ENCODE measurements at regions not wholly inside any gene's neighbourhood (a gene's known extent, or its start where the extent isn't known, plus 50 kb on each side); places are given as distances from the start of the nearest gene placed in this dataset.
"Not testable (repeated sequence)": the region's sequence is repeated elsewhere in the genome, so short reads cannot be mapped to it uniquely, and the experiment has no call there.

DNA sequence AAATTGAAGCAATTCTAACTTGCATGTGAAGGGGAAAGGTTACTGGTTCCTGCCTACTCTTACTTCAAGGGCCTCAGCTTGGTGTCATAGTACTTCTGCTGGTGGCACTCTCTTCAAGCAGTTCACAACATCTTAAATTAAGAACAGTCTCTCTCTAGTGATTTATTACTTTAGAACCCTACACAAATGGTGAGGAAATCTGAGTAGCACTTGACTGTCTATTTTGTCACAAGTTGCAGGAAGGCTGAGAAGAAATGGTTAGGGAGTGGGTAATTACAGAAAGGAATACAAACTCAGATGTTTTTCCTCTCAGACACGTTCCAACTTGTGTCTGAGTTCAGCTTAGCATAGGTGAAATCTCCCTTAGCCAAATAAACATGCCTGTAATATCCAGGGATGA is 242.3 kb upstream of the GRIA3 start:
- H3K4me3 Mint-ChIP-seq, result no peak overlapping the region
- no peak overlapping the region for H3K27ac Mint-ChIP-seq
- no peaks in the 10 kb centered on the region for H3K36me3 Mint-ChIP-seq (ENCODE audit: low read depth)
- no peaks in the 10 kb centered on the region for H3K9me3 Mint-ChIP-seq
- H3K27me3 Mint-ChIP-seq, result no peaks in the 10 kb centered on the region
- no peaks in the 10 kb centered on the region for H3K4me1 Mint-ChIP-seq
- no peak for ATAC-seq (replicated peaks)

GRCh38 chrX:122943918-122944317 is 240.2 kb upstream of the GRIA3 start:
- H3K27ac Mint-ChIP-seq, result no peak overlapping the region
- H3K36me3 Mint-ChIP-seq (ENCODE audit: low read depth), result no peaks in the 10 kb centered on the region
- no peak overlapping the region for H3K4me3 Mint-ChIP-seq
- H3K27me3 Mint-ChIP-seq, result no peaks in the 10 kb centered on the region
- no peaks in the 10 kb centered on the region for H3K4me1 Mint-ChIP-seq
- ATAC-seq (replicated peaks), result no peak
- H3K9me3 Mint-ChIP-seq, result no peaks in the 10 kb centered on the region

DNA sequence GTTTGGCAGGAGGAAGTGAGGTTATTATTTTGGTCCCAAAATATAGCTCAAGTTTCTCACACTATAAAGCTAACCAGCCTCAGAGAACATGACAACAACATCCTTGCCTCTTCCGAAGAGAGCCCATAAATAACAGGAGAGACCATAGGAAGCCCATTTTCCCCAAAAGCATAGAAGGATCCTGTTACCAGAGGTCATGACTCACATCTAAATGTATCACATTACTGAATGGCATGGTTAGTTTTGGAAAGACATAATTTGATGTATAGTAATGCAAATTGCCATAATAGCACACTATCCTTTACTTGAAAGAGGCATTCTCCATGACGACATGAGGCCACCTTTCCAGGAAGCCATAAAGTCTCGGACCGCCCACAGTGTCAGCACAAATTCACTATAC is 238.8 kb upstream of the GRIA3 start:
- ATAC-seq (replicated peaks), result no peak
- no peaks in the 10 kb centered on the region for H3K4me1 Mint-ChIP-seq
- H3K9me3 Mint-ChIP-seq, result no peaks in the 10 kb centered on the region
- no peak overlapping the region for H3K27ac Mint-ChIP-seq
- no peaks in the 10 kb centered on the region for H3K27me3 Mint-ChIP-seq
- no peaks in the 10 kb centered on the region for H3K36me3 Mint-ChIP-seq (ENCODE audit: low read depth)
- no peak overlapping the region for H3K4me3 Mint-ChIP-seq

GRCh38 chrX:122972604-122973003 is 211.5 kb upstream of the GRIA3 start:
- peaks cover 9% of the 10 kb centered on the region for H3K9me3 Mint-ChIP-seq
- ATAC-seq (replicated peaks), result no peak

GRCh38 chrX:122982521-122982920 is 201.6 kb upstream of the GRIA3 start:
- Mint-ChIP-seq H3K9me3 (no peaks in the 10 kb centered on the region), H3K36me3 (ENCODE audit: low read depth) (no peaks in the 10 kb centered on the region), H3K4me3 (no peak overlapping the region), H3K27me3 (no peaks in the 10 kb centered on the region), H3K27ac (no peak overlapping the region), H3K4me1 (no peaks in the 10 kb centered on the region)
- ATAC-seq (replicated peaks), result no peak

More at GRCh38 chrX:122972604-122973003, 211.5 kb upstream of the GRIA3 start:
- no peaks in the 10 kb centered on the region for H3K4me1 Mint-ChIP-seq
- H3K36me3 Mint-ChIP-seq (ENCODE audit: low read depth), result no peaks in the 10 kb centered on the region
- H3K4me3 Mint-ChIP-seq, result no peak overlapping the region
- no peak overlapping the region for H3K27ac Mint-ChIP-seq
- H3K27me3 Mint-ChIP-seq, result no peaks in the 10 kb centered on the region

DNA sequence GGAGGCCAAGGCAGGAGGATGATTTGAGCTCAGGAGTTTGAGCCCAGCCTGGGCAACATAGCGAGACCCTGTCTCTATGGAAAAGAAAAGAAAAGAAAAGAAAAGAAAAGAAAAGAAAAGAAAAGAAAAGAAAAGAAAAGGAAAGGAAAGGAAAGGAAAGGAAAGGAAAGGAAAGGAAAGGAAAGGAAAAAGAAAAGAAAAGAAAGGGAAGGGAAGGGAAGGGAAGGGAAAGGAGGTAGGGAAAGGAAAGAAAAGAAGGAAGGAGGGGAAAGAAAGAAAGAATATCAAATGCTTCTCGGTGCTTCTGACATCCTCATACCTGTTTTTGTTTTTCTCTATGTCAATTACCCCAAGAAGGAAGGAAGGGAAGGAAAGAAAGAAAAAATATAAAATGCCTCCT is 181.2 kb upstream of the GRIA3 start:
- not testable (repeated sequence) for H3K36me3 Mint-ChIP-seq (ENCODE audit: low read depth); H3K4me3 Mint-ChIP-seq; ATAC-seq (replicated peaks); H3K9me3 Mint-ChIP-seq; H3K27me3 Mint-ChIP-seq; H3K4me1 Mint-ChIP-seq; H3K27ac Mint-ChIP-seq

GRCh38 chrX:123013141-123013540 is 170.9 kb upstream of the GRIA3 start:
- ATAC-seq (replicated peaks), result no peak
- no peaks in the 10 kb centered on the region for H3K36me3 Mint-ChIP-seq (ENCODE audit: low read depth)
- no peak overlapping the region for H3K4me3 Mint-ChIP-seq
- H3K27ac Mint-ChIP-seq, result no peak overlapping the region
- H3K27me3 Mint-ChIP-seq, result no peaks in the 10 kb centered on the region
- no peaks in the 10 kb centered on the region for H3K4me1 Mint-ChIP-seq
- peaks cover 6% of the 10 kb centered on the region for H3K9me3 Mint-ChIP-seq

DNA sequence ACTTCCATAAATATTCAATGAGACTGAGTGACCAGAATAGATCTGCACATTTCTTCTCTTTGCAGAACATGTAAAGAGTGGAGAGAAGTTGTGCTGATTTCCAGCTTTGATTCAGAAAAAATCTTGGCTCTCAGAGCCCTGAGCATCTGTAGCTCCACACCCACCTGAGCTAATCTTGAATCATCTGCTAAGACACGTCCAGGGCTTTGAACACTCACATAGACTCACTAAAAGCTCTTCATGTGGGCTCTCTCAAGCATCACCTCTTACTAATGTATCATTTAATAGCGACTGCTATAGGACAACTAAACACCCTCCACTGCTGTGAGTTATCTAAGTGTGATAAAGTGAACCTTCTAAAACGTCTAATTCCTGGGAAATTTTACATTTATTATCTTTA is 147.7 kb upstream of the GRIA3 start:
- Mint-ChIP-seq H3K36me3 (ENCODE audit: low read depth) (no peaks in the 10 kb centered on the region), H3K9me3 (peaks cover 3% of the 10 kb centered on the region), H3K27me3 (no peaks in the 10 kb centered on the region), H3K27ac (no peak overlapping the region), H3K4me3 (no peak overlapping the region), H3K4me1 (no peaks in the 10 kb centered on the region)
- no peak for ATAC-seq (replicated peaks)

DNA sequence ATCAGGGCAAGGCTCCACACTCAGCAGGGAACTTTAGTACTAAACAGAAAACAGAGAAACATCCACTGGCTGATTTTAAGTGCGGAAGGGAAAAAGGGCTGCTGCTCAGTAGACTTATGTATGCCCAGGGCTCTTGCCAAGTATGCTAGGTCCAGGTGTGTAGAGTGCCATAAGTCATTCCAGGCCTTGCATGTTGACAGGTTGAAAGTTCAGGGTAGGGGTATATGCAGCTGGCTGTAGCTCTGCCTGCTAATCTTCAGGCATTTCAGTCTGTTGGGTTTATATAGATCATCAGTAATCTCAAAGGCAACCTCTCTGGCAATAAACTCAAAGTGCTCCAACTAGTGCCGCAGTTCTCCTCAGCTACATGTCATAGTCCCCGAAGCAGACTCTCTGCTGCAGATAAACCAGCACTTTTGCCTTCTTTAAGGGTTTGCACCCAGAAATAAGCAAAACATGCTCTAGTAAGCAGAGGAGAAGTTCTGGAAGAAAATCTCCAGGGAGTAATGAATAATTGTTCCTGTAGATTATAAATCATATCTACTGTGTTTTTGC is 134.9 kb upstream of the GRIA3 start:
- Mint-ChIP-seq H3K27me3 (no peaks in the 10 kb centered on the region), H3K27ac (no peak overlapping the region), H3K4me1 (no peaks in the 10 kb centered on the region), H3K36me3 (ENCODE audit: low read depth) (no peaks in the 10 kb centered on the region), H3K4me3 (no peak overlapping the region), H3K9me3 (no peaks in the 10 kb centered on the region)
- no peak for ATAC-seq (replicated peaks)

- H3K4me3 Mint-ChIP-seq, result no peak overlapping the region
- ATAC-seq (replicated peaks), result no peak
- no peaks in the 10 kb centered on the region for H3K4me1 Mint-ChIP-seq
- no peaks in the 10 kb centered on the region for H3K27me3 Mint-ChIP-seq
- no peaks in the 10 kb centered on the region for H3K9me3 Mint-ChIP-seq
- no peaks in the 10 kb centered on the region for H3K36me3 Mint-ChIP-seq (ENCODE audit: low read depth)
- no peak overlapping the region for H3K27ac Mint-ChIP-seq
Observed at GRCh38 chrX:123060986-123061385, 123.1 kb upstream of the GRIA3 start.

- Mint-ChIP-seq H3K4me1 (no peaks in the 10 kb centered on the region), H3K27me3 (no peaks in the 10 kb centered on the region)
Observed at GRCh38 chrX:123064053-123064452, 120.0 kb upstream of the GRIA3 start.

GRCh38 chrX:123072686-123073385 is 111.2 kb upstream of the GRIA3 start:
- Mint-ChIP-seq H3K9me3 (no peaks in the 10 kb centered on the region), H3K27ac (no peak overlapping the region), H3K27me3 (no peaks in the 10 kb centered on the region), H3K4me1 (no peaks in the 10 kb centered on the region), H3K4me3 (no peak overlapping the region), H3K36me3 (ENCODE audit: low read depth) (no peaks in the 10 kb centered on the region)
- ATAC-seq (replicated peaks), result no peak

More at GRCh38 chrX:123064053-123064452, 120.0 kb upstream of the GRIA3 start:
- H3K4me3 Mint-ChIP-seq, result no peak overlapping the region
- no peak overlapping the region for H3K27ac Mint-ChIP-seq
- H3K36me3 Mint-ChIP-seq (ENCODE audit: low read depth), result no peaks in the 10 kb centered on the region
- H3K9me3 Mint-ChIP-seq, result no peaks in the 10 kb centered on the region
- no peak for ATAC-seq (replicated peaks)

- ATAC-seq (replicated peaks), result no peak
- Mint-ChIP-seq H3K4me1 (no peaks in the 10 kb centered on the region), H3K27me3 (no peaks in the 10 kb centered on the region), H3K36me3 (ENCODE audit: low read depth) (no peaks in the 10 kb centered on the region), H3K27ac (no peak overlapping the region), H3K9me3 (no peaks in the 10 kb centered on the region), H3K4me3 (no peak overlapping the region)
Observed at GRCh38 chrX:123075947-123076561, 108.0 kb upstream of the GRIA3 start.

- Mint-ChIP-seq H3K27me3 (no peaks in the 10 kb centered on the region), H3K27ac (no peak overlapping the region), H3K4me3 (no peak overlapping the region), H3K9me3 (no peaks in the 10 kb centered on the region), H3K36me3 (ENCODE audit: low read depth) (no peaks in the 10 kb centered on the region), H3K4me1 (no peaks in the 10 kb centered on the region)
- no peak for ATAC-seq (replicated peaks)
Observed at GRCh38 chrX:123077631-123078030, 106.4 kb upstream of the GRIA3 start.

- Mint-ChIP-seq H3K4me3 (no peak overlapping the region), H3K27me3 (no peaks in the 10 kb centered on the region), H3K9me3 (no peaks in the 10 kb centered on the region)
Observed at GRCh38 chrX:123080065-123080464, 104.0 kb upstream of the GRIA3 start.

More at GRCh38 chrX:123080065-123080464, 104.0 kb upstream of the GRIA3 start:
- Mint-ChIP-seq H3K4me1 (no peaks in the 10 kb centered on the region), H3K27ac (no peak overlapping the region), H3K36me3 (ENCODE audit: low read depth) (no peaks in the 10 kb centered on the region)
- no peak for ATAC-seq (replicated peaks)
